HFF-Myc (cell line): ENCODE measurements at regions not wholly inside any gene's neighbourhood (a gene's known extent, or its start where the extent isn't known, plus 50 kb on each side); places are given as distances from the start of the nearest gene placed in this dataset.

ENCODE experiments used
- DNase-seq: peaks from one replicate; pipeline ENCODE4 v3.0.0-alpha.2; 2011; ENCODE audit warnings: low read depth; ENCODE audit errors: extremely low read depth
- H3K4me3 ChIP-seq: replicated peaks from 2 replicates; pipeline ENCODE4 v1.5.1; 2011; ENCODE audit warnings: low read depth, mild to moderate bottlenecking, control low read depth, low read length
- TF ChIP-seq, protein P1 (sequence below): IDR thresholded peaks from 2 replicates; pipeline ENCODE4 v1.5.1; 2012; ENCODE audit warnings: mild to moderate bottlenecking, low read depth, low read length, control low read depth; ENCODE audit errors: missing control alignments

DNA sequence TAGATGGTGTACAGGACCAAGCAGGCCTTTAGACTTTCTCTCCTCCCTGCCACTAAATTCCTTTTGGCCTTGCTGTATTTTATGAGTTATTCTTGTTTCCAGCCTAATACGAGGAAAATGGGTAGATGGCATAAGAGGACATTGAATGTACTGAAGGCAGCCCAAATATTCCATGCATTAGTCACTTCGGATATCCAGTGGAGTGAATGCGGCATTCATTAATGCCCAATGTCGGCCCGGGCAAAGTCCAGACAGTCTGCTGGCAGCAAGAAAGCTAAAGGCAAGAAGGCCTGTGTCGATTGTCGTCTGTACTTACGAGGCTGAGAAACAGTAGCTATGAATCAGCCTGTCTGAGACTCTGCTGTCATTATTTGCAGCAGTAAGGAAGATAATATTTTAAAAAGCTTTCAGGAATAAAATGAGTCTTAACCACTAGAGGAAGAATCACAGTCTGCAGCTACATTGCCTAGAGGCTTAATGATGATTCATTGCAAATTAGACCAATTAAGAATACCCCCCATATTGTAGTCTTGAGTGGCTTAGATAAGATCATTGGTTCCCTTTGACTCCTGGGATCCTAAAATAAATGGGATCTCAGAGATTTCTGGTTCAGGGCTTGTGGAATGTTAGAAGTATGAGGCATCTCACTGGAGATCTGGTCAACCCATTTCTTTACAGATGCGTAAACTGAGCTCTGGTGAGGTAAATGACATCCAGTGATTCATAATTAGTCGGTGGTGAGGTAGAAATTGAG is 534.1 kb upstream of the JAG1 start:
- no peak overlapping the region for H3K4me3 ChIP-seq
- DNase-seq, result peak; percentile 26

DNA sequence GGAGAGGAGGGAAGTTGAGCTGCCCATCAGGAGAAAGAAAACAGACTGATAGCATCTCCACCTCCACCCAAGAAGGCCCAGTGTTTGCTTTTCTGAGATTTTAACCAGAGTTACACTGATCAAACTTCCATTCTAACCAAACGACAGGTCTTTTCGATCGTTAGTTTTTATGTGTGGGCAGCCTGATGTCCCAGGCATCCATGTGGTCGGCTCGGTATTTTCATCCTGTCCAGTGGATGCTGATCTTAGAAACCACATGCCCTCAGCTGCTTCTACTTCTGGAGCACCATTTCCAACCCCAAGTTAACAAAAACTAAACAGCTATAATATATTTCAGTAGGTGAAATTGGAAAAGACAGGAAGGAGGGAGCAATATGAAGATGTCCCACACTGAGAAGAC is 536.8 kb upstream of the JAG1 start:
- DNase-seq, result no peak
- TF ChIP-seq, protein P1, sequence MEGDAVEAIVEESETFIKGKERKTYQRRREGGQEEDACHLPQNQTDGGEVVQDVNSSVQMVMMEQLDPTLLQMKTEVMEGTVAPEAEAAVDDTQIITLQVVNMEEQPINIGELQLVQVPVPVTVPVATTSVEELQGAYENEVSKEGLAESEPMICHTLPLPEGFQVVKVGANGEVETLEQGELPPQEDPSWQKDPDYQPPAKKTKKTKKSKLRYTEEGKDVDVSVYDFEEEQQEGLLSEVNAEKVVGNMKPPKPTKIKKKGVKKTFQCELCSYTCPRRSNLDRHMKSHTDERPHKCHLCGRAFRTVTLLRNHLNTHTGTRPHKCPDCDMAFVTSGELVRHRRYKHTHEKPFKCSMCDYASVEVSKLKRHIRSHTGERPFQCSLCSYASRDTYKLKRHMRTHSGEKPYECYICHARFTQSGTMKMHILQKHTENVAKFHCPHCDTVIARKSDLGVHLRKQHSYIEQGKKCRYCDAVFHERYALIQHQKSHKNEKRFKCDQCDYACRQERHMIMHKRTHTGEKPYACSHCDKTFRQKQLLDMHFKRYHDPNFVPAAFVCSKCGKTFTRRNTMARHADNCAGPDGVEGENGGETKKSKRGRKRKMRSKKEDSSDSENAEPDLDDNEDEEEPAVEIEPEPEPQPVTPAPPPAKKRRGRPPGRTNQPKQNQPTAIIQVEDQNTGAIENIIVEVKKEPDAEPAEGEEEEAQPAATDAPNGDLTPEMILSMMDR, result no peak

More for the DNA sequence above, 534.1 kb upstream of the JAG1 start:
- TF ChIP-seq, protein P1, result no peak

GRCh38 chr20:11212272-11212671 is 538.5 kb upstream of the JAG1 start:
- TF ChIP-seq, protein P1, result no peak
- no peak for DNase-seq
- H3K4me3 ChIP-seq, result no peak overlapping the region

More for the DNA sequence above, 536.8 kb upstream of the JAG1 start:
- H3K4me3 ChIP-seq, result no peak overlapping the region

DNA sequence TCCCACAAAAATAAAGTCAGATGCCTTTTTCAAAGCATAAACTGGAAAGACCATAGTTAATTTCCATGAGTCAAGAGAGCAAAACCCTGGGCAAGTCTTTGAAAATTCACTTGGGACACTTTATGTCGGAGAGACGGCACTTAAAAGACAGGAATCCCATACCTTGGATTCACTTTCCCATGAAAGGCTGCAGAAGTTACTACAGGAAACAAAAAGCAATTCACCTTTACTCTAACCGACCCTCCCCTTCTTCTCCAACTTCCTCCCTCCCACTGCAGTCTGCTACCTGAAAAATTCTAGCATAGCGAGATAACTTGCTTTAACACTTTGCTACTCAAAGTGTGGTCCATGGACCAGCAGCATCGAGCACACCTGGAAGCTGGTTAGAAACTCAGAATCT is 539.1 kb upstream of the JAG1 start:
- TF ChIP-seq, protein P1, result no peak
- no peak for DNase-seq
- no peak overlapping the region for H3K4me3 ChIP-seq

DNA sequence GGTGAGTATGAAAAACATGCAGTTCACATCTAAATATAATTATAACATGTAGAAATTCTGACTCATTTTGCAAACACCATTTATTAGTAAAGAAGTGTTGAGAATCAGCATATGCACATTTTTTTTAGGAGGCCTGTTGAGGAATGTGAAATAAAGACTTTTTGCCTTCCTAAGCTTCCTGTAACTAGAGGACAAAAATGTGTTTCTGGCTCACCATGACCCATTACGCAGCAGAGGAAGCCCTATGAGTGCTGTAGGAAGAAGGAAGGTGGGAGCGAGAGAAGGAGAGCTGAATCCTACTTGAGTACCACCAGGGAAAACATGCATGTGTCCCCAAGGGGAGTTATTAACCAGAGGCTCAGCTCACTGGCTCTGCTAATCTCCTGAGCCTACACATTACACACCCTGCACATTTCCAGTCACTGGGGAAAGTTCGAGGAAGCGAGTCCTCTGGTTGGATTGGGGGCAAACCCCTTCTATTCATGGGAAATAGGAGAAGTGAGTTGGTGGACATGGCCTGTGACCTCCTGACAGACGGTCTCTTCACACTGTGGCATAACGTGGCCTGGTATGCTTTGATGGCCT is 540.5 kb upstream of the JAG1 start:
- TF ChIP-seq, protein P1, result no peak
- H3K4me3 ChIP-seq, result no peak overlapping the region
- no peak for DNase-seq

- no peak overlapping the region for H3K4me3 ChIP-seq
- DNase-seq, result no peak
- TF ChIP-seq, protein P1, result no peak
These were observed 542.9 kb upstream of the JAG1 start for GRCh38 chr20:11216451-11217314.
